GM18511 (cell line): ENCODE measurements at regions not wholly inside any gene's neighbourhood (a gene's known extent, or its start where the extent isn't known, plus 50 kb on each side); places are given as distances from the start of the nearest gene placed in this dataset.
A peak's percentile ranks its signal among the peaks of the same experiment; 100 is the strongest.

Experiments used
- ATAC-seq: cut with Tn5 transposase; IDR thresholded peaks from one replicate; pipeline ENCODE4 v1.9.1; 2021; ENCODE audit warnings: mild to moderate bottlenecking, moderate library complexity; ENCODE audit not compliant: unreplicated experiment

DNA sequence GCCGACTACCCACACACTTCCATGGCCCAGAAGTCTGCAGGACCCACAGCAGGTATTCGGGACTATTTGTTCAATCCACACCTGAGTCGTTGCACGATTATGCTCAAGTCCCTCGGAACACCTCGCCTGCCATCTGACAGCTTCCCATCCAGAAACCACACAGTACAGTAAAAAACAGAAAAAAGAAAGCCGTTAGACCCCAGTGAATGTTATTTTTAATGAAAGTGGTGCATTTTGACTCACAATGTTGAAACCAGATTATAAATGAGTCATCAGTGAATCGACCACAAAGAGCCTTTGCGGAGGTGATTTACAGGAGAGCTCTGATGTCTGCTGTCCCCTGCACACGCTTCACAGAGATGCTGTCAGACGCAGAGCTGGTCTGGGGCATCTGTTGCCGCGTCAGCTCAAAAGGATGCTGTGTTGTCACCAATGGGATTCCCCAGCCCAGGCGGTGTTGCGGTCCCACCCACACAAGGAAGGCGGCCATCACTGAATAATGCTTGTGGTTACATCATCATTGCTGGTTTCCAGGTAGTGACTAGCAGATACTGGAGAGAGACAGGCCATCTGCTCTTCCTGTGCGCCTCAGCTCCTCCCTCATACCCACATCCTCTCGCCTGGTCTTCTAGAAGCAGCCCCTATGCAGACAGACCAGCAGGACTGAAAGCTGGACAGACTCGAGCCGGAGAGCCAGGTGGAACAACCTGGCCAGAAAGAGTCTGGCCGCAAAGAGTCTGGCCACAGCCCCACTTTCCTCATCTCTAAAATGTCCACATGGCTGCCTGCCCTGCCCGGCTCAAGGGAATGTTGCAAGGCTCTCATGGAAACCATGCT, 116.8 kb downstream of the TOMM20 start:
- peak; percentile 83 for ATAC-seq

DNA sequence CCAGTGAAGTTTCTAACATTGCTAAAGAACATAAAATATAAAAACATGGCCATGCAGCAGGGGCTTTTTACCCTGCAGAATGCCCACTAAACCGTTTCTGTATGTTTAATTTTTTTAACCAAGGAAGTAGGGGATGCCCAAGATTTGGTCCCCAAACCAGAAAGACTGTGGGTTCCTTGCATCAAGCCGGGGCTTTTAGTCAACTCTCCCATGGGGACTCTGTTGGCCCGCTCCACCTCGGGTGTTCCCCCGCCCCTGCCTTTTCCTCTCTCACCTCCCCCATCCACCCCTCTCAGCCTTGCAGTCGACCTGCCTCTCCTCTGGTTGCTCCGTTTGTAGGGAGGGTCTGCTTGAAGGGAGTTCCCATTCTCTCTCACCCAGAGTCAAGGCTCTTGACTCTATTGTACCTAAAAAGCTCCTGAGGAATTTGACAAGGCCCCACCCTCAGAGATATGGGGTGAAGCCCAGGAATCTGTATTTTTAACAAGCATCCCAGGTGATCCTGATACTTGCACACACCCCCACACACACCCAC, 117.5 kb downstream of the TOMM20 start:
- ATAC-seq, result no peak

DNA sequence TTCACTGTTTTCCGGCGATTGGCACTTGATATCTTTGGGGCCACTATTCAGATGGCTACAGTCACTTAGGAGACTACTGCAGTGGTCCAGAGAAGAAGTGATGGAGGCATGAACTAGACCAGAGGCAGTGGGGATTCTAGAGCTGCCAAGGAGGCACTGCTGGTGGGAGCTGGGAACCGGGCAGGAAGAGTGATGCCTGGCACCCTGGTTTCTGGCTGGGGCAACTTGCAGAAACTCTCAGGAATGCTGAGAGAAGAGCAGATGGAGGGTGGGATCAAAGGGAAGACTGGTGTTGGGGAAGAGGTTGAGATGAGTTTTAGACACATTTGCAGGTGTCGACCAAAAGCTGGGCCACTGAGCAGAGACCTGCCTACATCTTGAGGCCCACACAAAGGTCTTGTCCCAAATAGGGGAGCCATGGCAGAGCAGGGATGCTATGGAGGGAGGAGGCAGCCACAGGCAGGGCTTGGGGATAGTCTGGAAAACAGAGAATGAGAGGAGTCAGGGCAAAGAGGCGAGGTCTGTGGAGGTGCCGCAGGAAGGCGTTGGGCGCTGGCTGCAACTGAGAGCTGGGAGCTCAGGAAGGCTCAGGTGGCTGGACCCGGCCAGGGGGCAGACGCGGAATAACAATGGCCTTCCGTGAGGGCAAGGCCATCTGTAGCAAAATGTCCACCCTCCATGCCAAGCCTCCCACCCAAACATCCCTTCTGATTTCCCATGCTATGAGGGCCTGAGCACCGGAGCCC, 118.9 kb downstream of the TOMM20 start:
- no peak for ATAC-seq

DNA sequence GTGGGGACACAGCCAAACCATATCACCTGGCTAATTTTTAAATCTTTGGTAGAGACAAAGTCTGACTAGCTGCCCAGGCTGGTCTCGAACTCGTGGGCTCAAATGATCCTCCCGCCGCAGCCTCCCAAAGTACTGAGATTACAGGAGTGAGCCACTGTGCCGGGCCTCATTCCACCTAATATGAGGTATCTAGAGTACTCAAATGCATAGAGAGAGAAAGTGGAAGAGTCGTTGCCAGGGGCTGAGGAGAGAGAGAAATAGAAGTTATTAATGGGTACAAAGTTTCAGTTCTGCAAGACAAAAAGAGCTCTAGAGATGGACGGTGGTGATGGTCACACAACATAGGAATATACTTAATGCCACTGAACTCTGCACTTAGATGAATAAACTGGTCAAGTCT, 119.6 kb downstream of the TOMM20 start:
- ATAC-seq, result no peak

DNA sequence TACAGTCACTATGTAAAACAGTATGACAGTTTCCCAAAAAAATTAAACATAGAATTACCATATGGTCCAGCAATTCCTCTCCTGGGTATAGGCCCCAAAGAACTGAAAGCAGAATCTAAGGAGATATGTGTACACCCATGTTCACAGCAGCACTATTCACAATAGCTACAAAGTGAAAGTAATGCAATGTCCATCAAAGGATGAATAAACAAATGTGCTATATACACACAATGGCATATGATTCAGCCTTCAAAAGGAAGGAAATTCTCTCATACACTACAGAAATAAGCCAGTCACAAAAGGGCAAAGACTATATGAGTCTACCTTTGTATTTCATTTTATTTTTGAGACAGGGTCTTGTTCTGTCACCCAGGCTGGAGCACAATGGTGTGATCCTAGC, 120.4 kb downstream of the TOMM20 start:
- no peak for ATAC-seq

DNA sequence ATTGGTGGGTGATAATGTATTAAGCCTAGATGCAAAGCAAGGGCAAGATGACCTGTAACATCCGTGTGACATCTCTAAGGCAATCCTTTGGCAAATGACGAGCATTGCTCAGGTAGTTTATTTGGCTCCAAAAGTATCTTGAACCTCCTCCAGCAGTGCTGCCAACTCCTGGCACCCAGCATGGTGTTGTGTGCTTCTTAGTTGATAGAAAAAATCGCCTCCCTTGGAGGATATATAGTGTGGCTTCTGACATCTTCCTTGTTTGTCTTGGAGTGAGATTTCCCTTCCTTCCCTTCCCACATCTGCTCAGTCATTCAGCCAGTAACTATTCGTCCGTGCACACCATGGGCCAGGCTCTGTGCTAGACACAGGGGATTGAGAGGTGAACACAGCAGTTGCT, 121.8 kb downstream of the TOMM20 start:
- no peak for ATAC-seq

DNA sequence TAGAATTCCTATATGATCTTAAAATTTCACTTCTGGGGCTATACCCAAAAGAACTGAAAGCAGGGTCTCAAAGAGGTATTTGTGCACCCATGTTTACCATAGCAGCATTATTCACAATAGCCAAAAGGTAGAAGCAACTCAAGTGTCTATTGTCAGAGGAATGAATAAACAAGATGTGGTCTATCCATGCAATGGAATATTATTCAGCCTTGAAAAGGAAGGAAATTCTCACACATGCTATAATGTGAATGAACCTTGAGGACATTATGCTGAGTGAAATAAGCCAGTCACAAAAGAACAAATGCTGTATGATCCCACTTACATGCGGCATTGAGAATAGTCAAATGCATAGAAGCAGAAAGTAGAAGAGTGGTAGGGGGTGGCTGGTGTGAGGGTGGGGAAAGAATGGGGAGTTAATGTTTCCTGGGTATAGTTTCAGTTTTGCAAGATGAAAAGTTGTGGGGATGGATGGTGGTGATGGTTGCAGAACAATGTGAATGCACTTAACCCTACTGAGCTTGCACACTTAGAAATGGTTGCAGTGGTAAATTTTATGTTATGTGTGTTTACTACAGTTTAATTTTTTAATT, 122.4 kb downstream of the TOMM20 start:
- no peak for ATAC-seq

DNA sequence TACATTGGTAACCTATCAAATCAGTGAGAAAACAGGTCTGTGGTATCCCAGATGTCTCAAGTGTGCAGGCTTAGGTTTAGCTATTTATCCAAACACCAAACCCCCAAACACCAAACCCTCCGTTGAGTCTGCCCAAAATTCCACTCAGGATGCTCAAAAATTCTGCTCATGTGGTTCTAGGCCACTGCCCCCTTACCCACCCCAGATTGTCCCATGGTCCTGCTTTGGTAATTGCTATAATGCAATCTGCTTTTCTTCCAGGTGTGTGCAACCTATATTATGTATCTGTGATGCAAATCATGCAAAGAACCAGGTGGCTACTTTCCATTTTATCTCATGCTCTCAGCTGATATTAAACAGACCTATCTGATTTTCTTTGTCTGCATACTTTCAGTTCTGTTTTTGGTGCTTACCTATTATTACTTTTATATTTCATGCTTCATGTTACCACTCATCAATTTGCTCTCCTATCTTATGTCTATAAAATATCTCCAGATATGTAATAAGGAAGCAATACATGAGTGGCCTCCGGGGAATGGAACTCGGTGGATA, 123.7 kb downstream of the TOMM20 start:
- ATAC-seq, result peak; percentile 44

DNA sequence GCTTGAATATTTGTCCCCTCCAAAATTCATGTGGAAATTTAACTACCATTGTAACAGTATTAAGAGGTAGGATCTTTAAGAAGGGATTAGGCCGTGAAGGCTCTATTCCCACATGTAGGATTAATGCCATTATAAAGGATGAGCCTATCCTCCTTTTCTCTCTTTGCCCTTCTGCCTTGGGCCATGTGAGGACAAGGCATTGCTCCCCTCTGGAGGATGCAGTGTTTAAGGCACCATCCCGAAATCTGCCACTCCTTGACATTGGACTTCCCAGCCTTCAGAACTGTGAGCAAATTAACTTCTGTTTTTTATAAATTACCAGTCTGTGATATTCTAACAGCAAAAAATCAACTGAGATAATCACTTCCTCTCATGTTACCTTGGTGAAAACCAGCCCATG, 124.4 kb downstream of the TOMM20 start:
- ATAC-seq, result no peak

DNA sequence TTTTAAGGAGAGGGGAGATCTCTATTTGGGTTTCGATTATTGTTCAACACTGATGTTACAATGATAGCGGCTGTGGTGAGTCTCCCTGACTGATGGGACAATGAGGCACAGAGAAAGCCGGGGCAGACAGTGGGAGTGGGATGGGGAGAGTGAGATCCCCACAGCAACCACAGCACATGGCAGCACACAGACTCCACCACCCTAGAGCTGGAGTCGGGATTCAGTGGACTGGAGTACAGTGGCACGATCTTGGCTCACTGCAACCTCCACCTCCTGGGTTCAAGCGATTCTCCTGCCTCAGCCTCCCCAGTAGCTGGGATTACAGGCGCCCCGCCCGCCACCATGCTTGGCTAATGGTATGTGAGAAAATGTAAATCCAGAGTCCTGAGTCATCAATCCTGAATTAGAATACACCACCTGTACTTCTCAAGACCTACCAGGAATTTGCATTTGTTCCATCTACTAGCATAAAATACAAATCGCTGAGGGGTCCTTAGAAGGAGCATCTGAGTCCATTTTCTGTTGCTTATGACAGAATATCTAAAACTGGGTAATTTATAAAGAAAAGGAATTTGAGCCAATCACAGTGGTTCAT, 125.8 kb downstream of the TOMM20 start:
- no peak for ATAC-seq

DNA sequence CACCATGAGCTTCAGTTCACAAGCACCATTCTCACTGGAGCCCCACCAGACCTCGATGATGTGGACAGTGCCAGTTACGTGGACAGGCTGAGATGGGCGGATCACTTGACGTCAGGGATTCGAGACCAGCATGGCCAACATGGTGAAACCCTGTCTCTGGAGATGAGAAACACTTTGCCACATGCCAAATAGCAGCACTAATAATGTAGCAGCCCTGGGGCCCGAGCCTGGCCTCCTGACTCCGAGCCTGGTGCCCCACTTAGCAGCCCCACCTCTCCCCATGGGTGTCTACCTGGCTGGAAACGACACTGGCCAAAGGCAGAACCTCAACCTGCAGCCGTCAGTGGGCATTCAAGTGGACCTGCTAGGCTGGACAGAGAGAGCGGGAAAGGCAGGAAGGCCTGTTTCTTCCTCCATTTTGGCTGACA, 129.1 kb downstream of the TOMM20 start:
- no peak for ATAC-seq

DNA sequence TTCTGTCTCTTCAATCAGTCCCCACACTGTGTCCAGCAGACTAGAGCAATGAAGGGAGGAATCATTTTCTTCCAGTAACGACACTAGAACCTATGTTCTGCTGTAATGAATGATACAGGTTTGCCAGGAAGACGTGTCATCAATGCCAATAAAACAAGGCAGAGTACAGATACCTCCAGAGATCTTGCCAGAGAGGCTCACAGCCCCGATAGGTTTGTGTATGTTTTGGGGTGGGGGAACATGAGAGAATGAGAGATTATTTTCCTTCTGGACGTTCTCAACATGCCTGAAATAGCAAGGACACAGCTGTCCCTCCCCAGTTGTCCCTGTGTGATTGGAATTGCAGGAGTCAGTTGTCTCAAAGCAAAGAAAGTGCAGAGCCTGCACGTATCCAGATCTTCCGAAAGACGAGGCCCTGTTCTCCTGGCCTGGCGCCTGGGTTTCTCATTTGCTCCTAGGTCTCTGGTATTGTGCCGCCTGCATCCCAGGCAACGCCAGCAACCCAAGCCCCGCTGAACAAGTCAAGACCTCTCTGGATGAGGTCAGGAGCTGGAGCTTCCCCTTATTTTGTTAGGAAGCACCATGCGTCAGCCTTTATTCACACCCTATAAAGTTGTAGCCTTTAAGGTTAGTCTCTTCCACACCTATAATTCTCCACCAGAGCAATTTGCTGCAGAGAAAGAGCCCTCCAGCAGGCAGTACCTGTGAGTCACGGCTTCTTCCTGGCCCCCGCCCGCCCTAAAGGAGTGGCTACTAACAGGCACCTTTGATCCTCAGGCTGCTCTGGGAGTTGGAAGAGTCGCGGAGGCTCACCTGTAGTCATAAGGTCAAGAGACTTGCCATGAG, 130.5 kb downstream of the TOMM20 start:
- ATAC-seq, result no peak

DNA sequence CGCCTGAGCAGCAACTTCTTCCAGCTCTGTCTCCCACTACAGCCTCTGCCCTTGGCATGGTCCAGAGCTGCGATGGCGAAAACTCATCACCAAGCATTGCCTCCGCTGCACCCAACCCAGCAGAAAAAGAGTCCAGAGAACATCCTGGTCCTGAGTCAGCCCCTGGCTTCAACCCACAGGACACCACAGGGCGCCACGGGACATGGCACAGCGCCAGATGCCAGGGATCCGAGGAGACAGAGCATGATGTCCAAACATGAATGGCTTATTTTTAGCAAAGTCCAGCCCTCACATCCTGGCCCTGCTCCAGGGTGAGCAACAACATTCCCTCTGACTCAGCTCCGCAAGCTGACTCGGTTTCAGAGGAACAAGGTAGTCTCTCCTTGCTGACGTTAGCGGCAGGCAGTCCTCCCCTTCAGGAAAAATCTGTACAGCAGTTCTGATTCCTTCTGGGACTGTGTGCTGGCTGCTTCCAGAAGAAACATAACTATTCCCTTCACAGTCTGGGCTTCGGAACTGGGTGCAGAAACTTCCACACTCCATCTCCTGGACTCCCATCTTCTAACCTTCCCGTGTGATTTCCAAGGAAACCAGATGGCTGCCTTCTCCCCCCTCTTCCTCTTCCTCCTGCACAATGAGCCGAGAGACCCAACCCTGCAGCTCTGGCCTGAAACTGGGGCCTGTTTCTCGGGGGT, 131.3 kb downstream of the TOMM20 start:
- ATAC-seq, result no peak

DNA sequence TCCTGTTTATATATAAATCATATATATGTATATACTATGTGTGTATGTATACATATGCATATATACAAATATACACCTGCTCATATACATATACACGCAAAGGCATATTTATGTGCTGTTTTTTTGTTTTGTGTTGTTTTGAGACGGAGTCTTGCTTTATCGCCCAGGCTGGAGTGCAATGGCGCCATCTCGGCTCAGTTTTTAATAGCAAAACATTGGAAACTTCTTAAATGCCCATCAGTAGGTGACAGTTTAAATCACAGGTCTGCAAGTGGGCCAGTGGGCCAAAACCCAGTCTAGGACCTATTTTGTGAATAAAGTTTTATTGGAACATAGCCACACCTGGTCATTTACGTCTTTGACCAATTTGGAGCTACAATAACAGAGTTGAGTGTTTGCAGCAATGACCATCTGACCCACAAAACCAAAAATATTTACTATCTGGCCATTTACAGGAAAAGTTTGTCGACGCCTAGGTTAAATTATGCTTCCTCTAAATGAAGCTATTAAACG, 132.3 kb downstream of the TOMM20 start:
- ATAC-seq, result no peak

DNA sequence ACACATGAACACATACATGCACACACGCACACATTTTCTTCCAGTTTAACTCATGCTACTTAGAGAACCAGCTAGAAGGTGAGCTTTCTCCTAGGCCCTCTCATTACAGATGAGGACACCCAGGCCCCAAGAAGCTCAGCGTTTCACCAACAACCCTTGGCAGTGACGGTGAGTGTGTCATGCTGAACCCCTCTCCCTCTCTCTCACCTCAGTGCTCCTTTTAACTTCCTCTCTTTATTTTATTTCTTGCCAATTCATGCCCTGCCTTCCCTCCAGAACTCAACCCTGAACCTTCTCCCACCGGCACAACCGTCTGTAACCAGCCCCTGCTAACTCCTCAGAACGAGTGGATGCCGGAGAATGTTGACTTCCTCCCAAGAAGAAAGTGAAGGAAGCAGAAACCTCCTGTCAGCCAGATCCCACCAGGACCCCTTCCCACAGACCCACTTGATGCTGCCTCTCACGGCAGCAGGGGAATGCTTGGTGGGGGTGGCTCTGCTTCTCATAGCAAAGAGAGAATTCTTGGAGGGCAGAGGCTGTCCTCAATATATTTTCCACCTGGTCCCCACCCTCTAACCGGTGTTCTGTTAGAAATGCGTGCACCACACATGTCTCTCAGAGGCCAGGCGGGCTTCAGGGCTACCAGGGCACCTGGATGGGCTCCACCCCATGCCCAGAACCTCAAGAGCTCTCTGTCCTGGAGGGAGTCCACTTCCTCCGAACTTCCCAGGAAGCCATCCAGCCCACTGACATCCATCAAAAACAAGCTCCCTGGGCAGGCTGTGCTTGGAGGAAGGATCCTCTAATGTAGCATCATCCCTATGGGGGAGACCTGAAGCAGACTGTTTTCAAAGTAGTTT, 134.0 kb downstream of the TOMM20 start:
- no peak for ATAC-seq

DNA sequence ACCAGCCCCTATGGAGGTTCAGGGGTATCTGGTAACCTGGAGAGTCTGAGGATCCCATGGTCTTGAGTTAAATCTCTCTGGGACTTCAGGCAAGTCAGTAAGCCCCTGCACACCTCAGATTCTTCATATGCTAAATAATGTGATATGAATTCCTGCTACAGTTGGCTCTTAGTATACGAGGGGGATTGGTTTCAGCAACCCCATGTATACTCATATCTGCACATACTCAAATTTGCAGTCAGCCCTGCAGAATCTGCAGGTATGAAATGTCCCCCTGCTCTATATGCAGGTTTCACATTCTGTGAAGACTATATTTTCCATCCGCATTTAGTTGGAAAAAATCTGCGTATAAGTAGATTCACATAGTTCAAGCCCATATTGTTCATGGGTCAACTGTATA, 136.6 kb downstream of the TOMM20 start:
- no peak for ATAC-seq

DNA sequence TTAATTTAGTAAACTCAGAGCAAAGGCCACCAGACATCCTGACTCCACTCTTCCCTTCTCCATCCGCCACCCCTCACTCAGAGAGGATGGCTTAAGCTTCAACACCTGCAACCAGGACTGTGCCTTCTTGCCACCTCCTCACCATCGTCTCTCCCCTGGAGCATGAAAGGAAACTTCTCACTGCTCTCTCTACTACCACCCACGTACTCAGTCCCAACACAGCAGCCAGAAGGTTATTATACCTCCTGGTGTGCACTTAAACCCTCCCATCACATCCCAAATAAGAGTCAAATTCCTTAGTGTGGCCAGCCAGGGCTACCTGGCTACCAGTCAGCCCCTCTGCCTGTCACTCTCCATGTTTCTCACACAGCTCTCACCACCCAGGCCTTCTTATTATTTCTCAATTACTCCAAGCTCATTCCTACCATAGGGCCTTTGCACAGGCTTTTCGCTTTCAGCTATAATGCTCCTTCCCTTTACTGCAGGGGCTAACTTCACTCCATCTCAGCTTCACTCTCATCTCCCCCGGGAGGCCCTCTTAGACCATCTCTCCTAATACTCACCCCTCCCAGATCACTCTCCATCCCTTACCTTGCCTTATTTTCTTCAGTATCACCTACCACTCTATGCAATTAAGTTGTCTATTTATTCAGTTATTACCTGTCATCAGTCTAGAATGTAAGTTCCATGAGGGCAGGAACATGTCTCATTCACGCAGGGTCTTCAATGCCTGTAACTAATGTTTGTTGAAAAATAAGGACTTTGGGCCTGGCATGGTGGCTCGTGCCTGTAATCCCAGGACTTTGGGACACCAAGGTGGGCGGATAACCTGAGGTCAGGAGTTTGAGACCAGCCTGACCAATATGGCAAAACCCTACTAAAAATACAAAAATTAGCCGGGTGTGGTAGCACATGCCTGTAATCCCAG, 137.5 kb downstream of the TOMM20 start:
- ATAC-seq, result peak; percentile 39
